Colon (tissue), 2 donors: ENCODE measurements at regions not wholly inside any gene's neighbourhood (a gene's known extent, or its start where the extent isn't known, plus 50 kb on each side); places are given as distances from the start of the nearest gene placed in this dataset.

Experiments
- FAIRE-seq: peaks from 2 replicates; lab custom pipeline; 2012; peaks lifted over from hg19 to GRCh38; lab: Jason Lieb, UNC
- donor health status: control.
- donor health status: control.

- no peak for FAIRE-seq
Measured at GRCh38 chr3:81045976-81046375, 715.5 kb downstream of the GBE1 start.

- no peak for FAIRE-seq
Measured at GRCh38 chr3:81045246-81045645, 716.2 kb downstream of the GBE1 start.

- no peak for FAIRE-seq
Measured at GRCh38 chr3:81043660-81044199, 717.7 kb downstream of the GBE1 start.

GRCh38 chr3:81043009-81043408 is 718.4 kb downstream of the GBE1 start:
- FAIRE-seq: no peak

- FAIRE-seq: no peak
Measured at GRCh38 chr3:81041331-81041730, 720.1 kb downstream of the GBE1 start.

GRCh38 chr3:81040107-81040506 is 721.3 kb downstream of the GBE1 start:
- no peak for FAIRE-seq

GRCh38 chr3:81033684-81034083 is 727.8 kb downstream of the GBE1 start:
- FAIRE-seq: no peak

GRCh38 chr3:81033185-81033584 is 728.3 kb downstream of the GBE1 start:
- FAIRE-seq: no peak

GRCh38 chr3:81029861-81030260 is 731.6 kb downstream of the GBE1 start:
- no peak for FAIRE-seq

GRCh38 chr3:81027344-81027743 is 734.1 kb downstream of the GBE1 start:
- FAIRE-seq: no peak

- no peak for FAIRE-seq
Measured at GRCh38 chr3:81024560-81024959, 736.9 kb downstream of the GBE1 start.

- FAIRE-seq: no peak
Measured at GRCh38 chr3:81022339-81022738, 739.1 kb downstream of the GBE1 start.

- FAIRE-seq: no peak
Measured at GRCh38 chr3:81013360-81013759, 748.1 kb downstream of the GBE1 start.

GRCh38 chr3:81005992-81006391 is 755.5 kb downstream of the GBE1 start:
- no peak for FAIRE-seq

- FAIRE-seq: no peak
Measured at GRCh38 chr3:81003817-81004216, 757.6 kb downstream of the GBE1 start.

- FAIRE-seq: no peak
Measured at GRCh38 chr3:81003008-81003645, 758.3 kb downstream of the GBE1 start.

- no peak for FAIRE-seq
Measured at GRCh38 chr3:80999481-80999880, 762.0 kb downstream of the GBE1 start.

GRCh38 chr3:80998022-80998421 is 763.4 kb downstream of the GBE1 start:
- no peak for FAIRE-seq

- no peak for FAIRE-seq
Measured at GRCh38 chr3:80997622-80998021, 763.8 kb downstream of the GBE1 start.

GRCh38 chr3:80994767-80995166 is 766.7 kb downstream of the GBE1 start:
- FAIRE-seq: no peak

GRCh38 chr3:80994085-80994665 is 767.3 kb downstream of the GBE1 start:
- no peak for FAIRE-seq

- FAIRE-seq: no peak
Measured at GRCh38 chr3:80993241-80993945, 768.1 kb downstream of the GBE1 start.

- FAIRE-seq: no peak
Measured at GRCh38 chr3:80983753-80984152, 777.7 kb downstream of the GBE1 start.
